A673 (cell line): ENCODE measurements at regions not wholly inside any gene's neighbourhood (a gene's known extent, or its start where the extent isn't known, plus 50 kb on each side); places are given as distances from the start of the nearest gene placed in this dataset.

Source experiments
- BruUV-seq: library from RNA; stranded (reverse); fragments of 400-500 nt; replicated peaks from 2 replicates; lab custom pipeline; 2021; lab: Mats Ljungman, UMichigan
- CTCF ChIA-PET: fragments of 300-600 bp; sonication (Branson Sonifier 250); formaldehyde crosslinking; loops from one replicate; lab custom pipeline; 2022; ENCODE audit warnings: antibody characterized with exemption; lab: Charles Lee
- POLR2A ChIA-PET: fragments of 300-600 bp; sonication (Branson Sonifier 250); formaldehyde crosslinking; loops from one replicate; lab custom pipeline; 2022; ENCODE audit warnings: antibody characterized with exemption; ENCODE audit not compliant: low non-redundant PET; lab: Charles Lee
- DNase-seq: peaks from one replicate; pipeline ENCODE4 v3.0.0-alpha.2; 2015; ENCODE audit warnings: low spot score
- H3K27ac ChIP-seq: fragments of 200-600 bp; sonication (generic); 2 replicates; pipeline ENCODE4 v1.5.1; 2016; ENCODE audit warnings: mixed run types, low read depth, mild to moderate bottlenecking, mixed read lengths, antibody characterized with exemption, low read length; ENCODE audit not compliant: poor library complexity, severe bottlenecking
- H3K27me3 ChIP-seq: fragments of 200-600 bp; sonication (generic); replicated peaks from 2 replicates; pipeline ENCODE4 v1.6.1; 2017; ENCODE audit warnings: mixed run types, low read depth, mild to moderate bottlenecking, mixed read lengths, antibody characterized with exemption, low read length; ENCODE audit not compliant: insufficient read depth, poor library complexity
- H3K36me3 ChIP-seq: fragments of 200-600 bp; sonication (generic); 2 replicates; pipeline ENCODE4 v1.6.1; 2016; ENCODE audit warnings: mixed run types, mild to moderate bottlenecking, mixed read lengths, antibody characterized with exemption, low read length; ENCODE audit not compliant: insufficient read depth, poor library complexity, severe bottlenecking
- H3K4me1 ChIP-seq: fragments of 200-600 bp; sonication (generic); 2 replicates; pipeline ENCODE4 v1.6.1; 2017; ENCODE audit warnings: mixed run types, mild to moderate bottlenecking, mixed read lengths, antibody characterized with exemption, low read length; ENCODE audit not compliant: insufficient read depth, poor library complexity, severe bottlenecking
- H3K4me3 ChIP-seq: fragments of 200-600 bp; sonication (generic); 2 replicates; pipeline ENCODE4 v1.5.1; 2016; ENCODE audit warnings: low read depth, mixed run types, mild to moderate bottlenecking, mixed read lengths, low read length; ENCODE audit not compliant: poor library complexity, severe bottlenecking
- H3K9me3 ChIP-seq: fragments of 200-600 bp; sonication (generic); 2 replicates; pipeline ENCODE4 v1.6.1; 2016; ENCODE audit warnings: mixed run types, low read depth, mild to moderate bottlenecking, mixed read lengths, antibody characterized with exemption, low read length; ENCODE audit not compliant: poor library complexity, severe bottlenecking
- CTCF ChIP-seq: fragments of 300-800, 200-600 bp; sonication (generic); conservative IDR thresholded peaks from 2 replicates; pipeline ENCODE4 v1.5.1; 2017; ENCODE audit warnings: low read depth, mild to moderate bottlenecking, antibody characterized with exemption, low read length, moderate library complexity, mixed read lengths
- EZH2 ChIP-seq: fragments of 200-600 bp; sonication (generic); IDR thresholded peaks from 2 replicates; pipeline ENCODE4 v1.6.1; 2017; ENCODE audit warnings: borderline replicate concordance, low read depth, mild to moderate bottlenecking, mixed read lengths, antibody characterized with exemption, low read length; ENCODE audit not compliant: poor library complexity, severe bottlenecking
- intact Hi-C: fragments of 100-400 bp; cut with micrococcal nuclease; formaldehyde crosslinking; loops from one replicate; pipeline ENCODE4 v1.10.0; 2022; ENCODE audit not compliant: unreplicated experiment

- Histone ChIP-seq H3K27ac (no peak overlapping the region), H3K4me1 (no peaks in the 10 kb centered on the region), H3K36me3 (no peaks in the 10 kb centered on the region), H3K27me3 (no peaks in the 10 kb centered on the region), H3K9me3 (no peaks in the 10 kb centered on the region), H3K4me3 (no peak overlapping the region)
- intact Hi-C loops: loop anchor here (2.0 kb wide), 1 partner anchor 14 kb away; no protein-coding TSS in a partner anchor
- ChIA-PET CTCF (no interaction called here), POLR2A (no interaction called here)
- BruUV-seq: no TSS peak
- TF ChIP-seq CTCF (no peak), EZH2 (no peak)
- no peak for DNase-seq
Measured at GRCh38 chr12:86860776-86861175, 604.6 kb upstream of the MGAT4C start.

- no peak overlapping the region for H3K27ac ChIP-seq
- TF ChIP-seq CTCF: no peak
- no peak for TF ChIP-seq EZH2
- H3K36me3 ChIP-seq: no peaks in the 10 kb centered on the region
- no peaks in the 10 kb centered on the region for H3K9me3 ChIP-seq
- no peaks in the 10 kb centered on the region for H3K4me1 ChIP-seq
- ChIA-PET POLR2A (no interaction called here), CTCF (no interaction called here)
- no peak for DNase-seq
- no peak overlapping the region for H3K4me3 ChIP-seq
- intact Hi-C loops: no loop called here
- no TSS peak for BruUV-seq
- H3K27me3 ChIP-seq: no peaks in the 10 kb centered on the region
Measured at GRCh38 chr12:86852451-86852850, 596.3 kb upstream of the MGAT4C start.

GRCh38 chr12:86838711-86839110 is 582.5 kb upstream of the MGAT4C start:
- Histone ChIP-seq H3K9me3 (no peaks in the 10 kb centered on the region), H3K27ac (no peak overlapping the region), H3K36me3 (no peaks in the 10 kb centered on the region), H3K4me1 (no peaks in the 10 kb centered on the region), H3K27me3 (no peaks in the 10 kb centered on the region), H3K4me3 (no peak overlapping the region)
- intact Hi-C loops: no loop called here
- BruUV-seq: no TSS peak
- no peak for TF ChIP-seq CTCF
- TF ChIP-seq EZH2: no peak
- ChIA-PET POLR2A (no interaction called here), CTCF (no interaction called here)
- peak; percentile 1 for DNase-seq
